Adipose tissue (tissue), 3 donors: ENCODE measurements at regions not wholly inside any gene's neighbourhood (a gene's known extent, or its start where the extent isn't known, plus 50 kb on each side); places are given as distances from the start of the nearest gene placed in this dataset.

Experiments used
- H3K27ac ChIP-seq: one replicate; pipeline ENCODE4 v1.5.1; 2013; ENCODE audit warnings: low read depth, low read length
- WGBS, 3 donors: extraction: QIAGEN DNeasy Blood & Tissue Kit; methylation state at CpG; one replicate each; pipeline ENCODE4 v1.1.7; 2013; 5-methylcytosine and 5-hydroxymethylcytosine counted together
- donor health status: healthy with polysubstance abuse.
- donor health status: Bipolar disorder and iron deficiency.
- donor health status: healthy.

DNA sequence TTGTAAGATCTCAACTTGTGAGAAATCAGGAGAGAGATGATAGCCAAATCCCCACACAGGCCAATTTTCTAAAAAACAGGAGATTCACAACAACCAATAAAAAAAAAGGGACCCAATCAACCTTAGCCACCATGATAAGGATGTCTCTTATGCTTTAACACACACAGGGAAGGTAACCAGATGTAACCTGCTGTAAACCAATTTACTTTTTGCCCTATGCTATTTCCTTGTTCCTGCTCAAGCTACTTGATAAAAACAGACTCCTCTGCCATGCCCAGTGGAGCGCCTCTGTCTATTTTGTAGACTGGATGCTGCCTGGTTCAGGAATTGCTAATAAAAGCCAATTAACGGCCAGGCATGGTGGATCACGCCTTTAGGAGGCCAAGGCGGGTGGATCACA is 123.5 kb upstream of the NPVF start:
- no peak overlapping the region for H3K27ac ChIP-seq
- 90 to 93% (median 91%) methylated on average over 4 of the region's 4 CpGs for WGBS, 3 donors

DNA sequence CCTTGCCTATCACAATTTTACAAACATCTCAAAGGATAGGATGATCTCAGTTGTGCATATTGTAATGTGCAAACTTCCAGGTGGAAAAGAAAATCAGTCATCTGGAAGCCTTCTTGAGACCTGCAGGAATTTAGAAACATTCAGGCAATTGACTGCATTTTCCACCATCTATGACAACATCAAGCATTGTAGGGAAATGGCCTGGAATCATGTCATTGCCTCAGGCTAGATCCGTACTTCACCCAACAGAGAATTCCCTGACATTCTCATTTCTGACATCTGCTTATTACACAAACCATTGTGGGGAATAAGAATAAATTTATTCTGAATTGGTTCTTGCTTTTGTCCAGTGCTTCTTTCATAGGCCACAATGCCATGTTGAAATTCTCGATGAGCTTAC is 124.9 kb upstream of the NPVF start:
- WGBS, 3 donors = 73 to 95% (median 88%) methylated on average over 2 of the region's 2 CpGs
- H3K27ac ChIP-seq = no peak overlapping the region

DNA sequence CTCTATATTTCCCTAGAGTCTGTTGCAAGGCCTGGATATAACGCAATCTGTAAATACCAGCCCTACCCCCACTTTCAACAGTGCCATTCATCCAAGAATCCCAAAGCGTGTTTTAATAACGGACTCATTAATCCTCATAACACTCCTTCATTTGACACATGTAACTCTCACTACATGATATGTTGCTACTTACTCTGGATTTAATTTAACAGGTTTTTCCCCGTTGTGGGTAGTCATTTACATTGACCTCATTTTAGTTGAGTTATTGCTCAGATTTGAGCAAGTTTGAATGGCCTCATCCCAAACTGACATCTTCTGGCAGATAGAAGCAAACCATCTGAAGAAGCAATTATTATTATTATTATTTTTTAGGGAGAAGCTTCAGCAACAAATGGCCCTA is 125.4 kb upstream of the NPVF start:
- WGBS, 3 donors = 88 to 90% (median 89%) methylated on average over 4 of the region's 4 CpGs
- H3K27ac ChIP-seq = no peak overlapping the region

DNA sequence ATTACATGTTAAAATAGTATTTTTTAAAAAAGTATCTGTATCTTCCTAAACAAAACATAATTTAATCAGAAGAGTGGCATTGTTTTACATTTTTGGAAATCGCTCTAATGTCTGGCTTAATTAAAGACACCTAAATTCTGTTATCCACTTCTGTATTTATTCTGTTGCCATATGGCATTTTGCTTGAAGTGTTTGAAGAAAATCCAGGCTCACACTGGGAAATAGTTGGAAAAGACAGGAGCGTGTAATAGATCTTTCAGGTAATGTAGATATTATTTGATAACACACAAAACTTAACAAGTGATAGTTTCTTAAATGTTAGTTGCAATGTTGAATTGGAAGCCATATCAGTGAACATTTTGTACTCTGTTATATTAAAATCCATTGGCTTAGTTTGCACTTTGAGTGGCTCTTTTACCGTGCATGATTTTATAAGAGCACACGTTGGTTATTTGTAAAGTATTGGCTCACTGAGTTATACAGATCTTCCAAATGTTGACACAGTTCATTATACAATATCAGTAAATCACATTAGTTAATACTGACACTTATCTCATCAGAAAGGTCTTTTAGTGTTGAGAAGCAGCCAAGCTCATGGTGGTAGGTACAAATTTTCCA is 128.4 kb upstream of the NPVF start:
- WGBS, 3 donors = 76 to 82% (median 78%) methylated on average over 4 of the region's 4 CpGs

DNA sequence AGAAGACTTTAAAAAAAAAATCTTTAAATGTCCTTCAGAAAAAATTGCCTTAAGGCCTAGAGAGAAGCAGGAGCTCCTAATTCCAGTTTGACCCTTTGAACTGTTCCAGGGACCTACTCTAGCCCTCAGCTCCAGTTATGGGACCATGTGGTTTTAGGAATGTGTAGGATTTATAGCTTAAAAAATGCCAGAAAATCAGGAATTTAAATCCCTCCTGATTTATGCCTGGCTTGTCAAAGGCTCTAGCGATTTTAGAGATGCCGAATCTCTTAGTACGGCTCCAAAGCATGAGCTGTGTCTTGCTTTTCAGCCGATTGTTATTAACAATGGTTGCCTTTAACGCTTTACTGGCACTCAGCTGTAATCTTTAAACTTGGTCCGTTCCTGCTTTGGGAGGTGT is 130.6 kb upstream of the NPVF start:
- 65 to 73% (median 70%) methylated on average over 6 of the region's 6 CpGs for WGBS, 3 donors
- H3K27ac ChIP-seq = no peak overlapping the region

More for the DNA sequence above, 128.4 kb upstream of the NPVF start:
- H3K27ac ChIP-seq = no peak overlapping the region

DNA sequence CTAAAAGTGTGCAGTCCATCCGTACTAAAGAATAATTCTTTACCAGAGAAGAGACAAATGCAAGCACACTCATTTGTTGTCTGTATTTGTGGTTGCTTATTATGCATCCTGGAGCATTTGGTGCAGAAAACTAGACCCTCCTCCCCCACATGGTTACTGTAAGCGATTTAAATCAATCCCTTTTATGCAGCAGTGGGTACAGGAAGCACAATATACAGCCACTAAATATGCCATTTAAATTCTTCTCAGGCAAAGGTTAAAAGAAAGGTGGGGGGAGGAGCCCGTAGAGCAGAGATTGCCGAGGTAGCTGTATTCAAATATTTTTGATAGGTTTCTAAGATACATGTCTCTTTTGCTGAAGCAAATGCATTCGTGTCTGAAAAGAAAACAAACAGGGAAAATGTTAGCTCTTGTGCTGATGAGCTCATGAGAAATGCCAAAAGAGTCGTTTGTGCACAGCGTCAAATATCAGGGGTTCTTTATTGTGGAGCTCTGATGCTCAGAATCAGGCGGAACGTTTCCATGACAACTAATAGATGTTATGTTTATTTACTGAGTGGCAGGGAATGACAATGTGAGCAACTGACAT is 131.3 kb upstream of the NPVF start:
- 28 to 43% (median 40%) methylated on average over 9 of the region's 9 CpGs for WGBS, 3 donors
- H3K27ac ChIP-seq = no peak overlapping the region

DNA sequence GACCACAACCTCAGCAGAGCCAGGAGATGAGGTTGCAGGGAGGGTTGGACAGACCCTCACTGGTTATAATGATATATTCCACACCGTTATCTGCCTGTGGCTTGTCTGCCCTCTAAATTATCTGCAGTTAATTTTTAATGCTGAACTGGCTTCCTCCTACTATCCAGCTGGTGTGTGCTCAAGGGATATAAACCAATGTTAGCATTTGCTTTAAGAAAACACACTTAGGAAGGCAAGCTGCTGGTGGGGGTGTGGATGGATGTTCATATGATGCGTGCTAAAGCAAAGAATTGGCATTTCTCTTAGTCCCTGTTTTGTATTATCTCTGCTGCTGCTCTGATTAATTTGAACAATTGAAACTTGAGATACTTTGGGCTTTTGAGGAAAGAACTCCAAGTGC is 132.2 kb upstream of the NPVF start:
- no peak overlapping the region for H3K27ac ChIP-seq
- 39 to 63% (median 62%) methylated on average over 2 of the region's 2 CpGs for WGBS, 3 donors

DNA sequence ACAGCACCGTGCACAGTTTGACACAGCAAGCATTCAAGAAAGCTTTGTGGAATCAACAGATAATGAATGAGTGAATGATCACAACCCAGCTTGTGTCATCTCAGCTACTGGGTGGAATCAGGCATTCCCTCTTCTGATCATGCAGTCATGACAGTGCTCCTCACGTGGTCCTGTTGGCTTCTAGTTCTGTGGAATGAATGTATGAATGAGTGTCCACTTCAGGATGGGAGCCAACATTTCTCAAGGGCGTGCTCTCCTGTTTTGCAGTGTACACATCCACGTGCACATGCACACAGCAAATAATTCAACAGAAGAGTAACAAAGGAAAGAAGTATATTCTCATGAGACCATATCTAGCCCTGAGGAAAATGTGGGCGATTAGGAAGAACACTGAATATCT is 133.1 kb upstream of the NPVF start:
- no peak overlapping the region for H3K27ac ChIP-seq
- 79 to 82% (median 81%) methylated on average over 5 of the region's 5 CpGs for WGBS, 3 donors

DNA sequence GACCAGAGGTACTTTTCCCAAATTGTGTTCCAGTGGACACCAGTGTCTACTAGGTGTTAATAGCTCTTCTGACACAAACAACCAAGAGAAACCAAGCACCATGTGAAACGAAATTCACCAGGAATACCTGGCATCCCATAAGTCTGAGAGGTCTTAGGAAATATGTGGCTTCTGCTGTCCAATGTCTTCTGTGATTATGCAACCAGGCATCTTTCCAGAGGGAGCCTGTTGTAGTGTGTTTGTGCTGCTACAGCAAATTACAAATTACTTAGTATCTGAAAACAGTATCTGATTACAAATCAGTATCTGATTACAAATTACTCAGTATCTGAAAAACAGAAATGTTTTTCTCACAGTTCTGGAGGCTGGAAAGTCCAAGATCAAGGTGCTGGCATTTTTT is 133.6 kb upstream of the NPVF start:
- no peak overlapping the region for H3K27ac ChIP-seq
- WGBS, 3 donors = 24 to 36% (median 28%) methylated on average over 1 of the region's 1 CpG

DNA sequence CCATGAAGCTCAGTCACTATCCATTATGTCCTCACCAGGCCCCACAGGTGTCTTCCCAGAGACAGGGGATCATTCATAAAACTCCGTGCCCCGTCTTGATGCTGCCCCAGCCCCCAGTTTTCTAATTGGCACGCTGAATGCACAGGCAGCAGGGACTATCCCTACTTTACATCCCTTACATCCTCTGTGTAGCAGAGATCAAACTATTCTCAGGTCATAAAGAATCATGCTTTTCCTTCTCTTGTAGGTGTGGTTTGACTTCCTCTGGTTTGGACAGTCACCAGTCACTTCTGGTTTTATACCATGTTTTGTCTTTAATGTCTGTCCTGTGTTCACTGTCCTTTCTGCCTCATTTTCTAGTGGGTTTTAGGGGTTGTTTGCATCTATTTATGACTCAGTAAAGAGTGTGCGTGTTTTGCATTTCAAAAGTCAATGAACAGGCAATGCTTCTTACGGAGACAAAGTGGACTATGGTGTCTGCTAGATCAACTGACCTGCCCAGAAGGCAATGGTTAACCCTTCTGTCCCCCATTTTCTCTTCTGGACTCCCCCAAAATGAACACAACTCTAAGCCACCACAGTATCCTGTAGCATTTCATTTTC is 140.4 kb upstream of the NPVF start:
- H3K27ac ChIP-seq = no peak overlapping the region
- 85 to 93% (median 90%) methylated on average over 5 of the region's 5 CpGs for WGBS, 3 donors

DNA sequence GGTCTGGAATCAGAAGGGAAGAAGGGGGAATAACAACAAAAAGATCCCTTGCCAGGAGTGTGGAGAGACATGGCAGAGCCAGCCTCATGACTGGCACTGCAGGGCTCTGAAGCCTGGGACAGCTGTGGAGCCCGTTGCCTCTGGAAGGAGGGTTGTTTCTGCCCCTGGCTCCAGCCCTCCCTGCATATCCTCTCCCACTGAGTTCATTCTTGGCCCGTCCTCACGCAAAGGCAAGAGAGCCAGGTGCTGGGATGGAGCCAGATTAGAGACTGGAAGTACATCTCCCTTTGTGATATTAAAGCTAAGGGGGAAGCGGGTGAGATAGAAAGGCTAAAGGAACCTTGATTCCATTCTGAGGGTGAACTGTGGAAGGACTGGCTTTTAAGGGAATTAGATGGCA is 141.5 kb upstream of the NPVF start:
- WGBS, 3 donors = 44 to 53% (median 50%) methylated on average over 4 of the region's 4 CpGs
- no peak overlapping the region for H3K27ac ChIP-seq

DNA sequence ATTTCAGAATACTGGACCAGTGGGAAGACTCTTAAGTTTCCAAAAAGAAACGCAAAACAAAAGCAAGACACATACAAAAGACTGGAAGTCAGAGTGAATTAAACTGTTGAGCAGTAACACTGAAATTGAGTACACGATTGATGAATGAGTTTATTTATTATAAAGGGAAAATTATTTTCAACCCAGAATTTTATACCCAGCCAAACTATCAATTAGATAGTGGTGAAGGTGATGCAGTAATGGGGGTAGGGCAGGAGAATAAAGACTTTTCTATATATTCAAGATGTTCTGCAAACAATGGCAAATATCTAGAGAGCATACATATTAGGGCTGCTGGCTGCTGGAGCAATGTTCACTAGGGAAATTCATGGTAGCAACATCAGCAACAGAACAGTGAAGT is 143.7 kb upstream of the NPVF start:
- 90 to 95% (median 93%) methylated on average over 2 of the region's 2 CpGs for WGBS, 3 donors
- no peak overlapping the region for H3K27ac ChIP-seq

DNA sequence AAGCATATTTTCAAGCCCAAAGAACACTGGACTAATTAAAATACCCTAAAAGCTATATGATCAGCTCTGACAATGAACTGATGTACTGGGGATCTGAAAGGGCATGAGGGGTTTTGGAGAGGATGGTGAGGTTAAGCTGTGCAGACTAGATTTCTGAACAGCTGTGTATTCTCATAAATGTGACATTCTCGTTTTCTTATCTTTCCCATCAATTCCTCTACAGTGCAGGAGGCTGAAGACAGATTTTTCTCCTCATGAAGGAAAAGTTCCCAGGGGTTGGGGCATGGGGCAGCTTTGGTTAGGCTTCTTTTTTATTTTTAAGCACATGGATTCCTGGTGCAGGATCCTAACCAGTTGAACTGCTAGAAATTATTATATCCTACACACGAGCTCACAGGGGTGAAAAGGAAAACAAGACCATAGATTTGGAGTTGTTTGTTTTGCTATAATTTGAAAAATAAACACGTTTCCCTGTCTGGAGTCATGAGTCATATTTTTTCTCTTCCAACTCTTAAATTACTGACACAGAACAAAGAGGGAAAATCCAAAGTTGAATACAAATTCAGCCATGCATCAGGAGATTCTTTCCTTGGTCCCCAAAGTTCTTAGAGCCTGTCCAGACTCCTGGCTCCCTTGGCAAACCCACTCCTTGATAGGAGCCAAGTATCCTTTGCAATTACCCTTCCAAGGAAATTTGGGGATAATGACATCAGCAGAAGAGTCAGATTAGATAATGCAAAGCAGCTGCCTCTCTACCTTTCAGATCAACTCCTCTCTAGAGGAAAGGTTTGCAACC is 147.7 kb upstream of the NPVF start:
- H3K27ac ChIP-seq = no peak overlapping the region
- 19 to 28% (median 23%) methylated on average over 3 of the region's 3 CpGs for WGBS, 3 donors

DNA sequence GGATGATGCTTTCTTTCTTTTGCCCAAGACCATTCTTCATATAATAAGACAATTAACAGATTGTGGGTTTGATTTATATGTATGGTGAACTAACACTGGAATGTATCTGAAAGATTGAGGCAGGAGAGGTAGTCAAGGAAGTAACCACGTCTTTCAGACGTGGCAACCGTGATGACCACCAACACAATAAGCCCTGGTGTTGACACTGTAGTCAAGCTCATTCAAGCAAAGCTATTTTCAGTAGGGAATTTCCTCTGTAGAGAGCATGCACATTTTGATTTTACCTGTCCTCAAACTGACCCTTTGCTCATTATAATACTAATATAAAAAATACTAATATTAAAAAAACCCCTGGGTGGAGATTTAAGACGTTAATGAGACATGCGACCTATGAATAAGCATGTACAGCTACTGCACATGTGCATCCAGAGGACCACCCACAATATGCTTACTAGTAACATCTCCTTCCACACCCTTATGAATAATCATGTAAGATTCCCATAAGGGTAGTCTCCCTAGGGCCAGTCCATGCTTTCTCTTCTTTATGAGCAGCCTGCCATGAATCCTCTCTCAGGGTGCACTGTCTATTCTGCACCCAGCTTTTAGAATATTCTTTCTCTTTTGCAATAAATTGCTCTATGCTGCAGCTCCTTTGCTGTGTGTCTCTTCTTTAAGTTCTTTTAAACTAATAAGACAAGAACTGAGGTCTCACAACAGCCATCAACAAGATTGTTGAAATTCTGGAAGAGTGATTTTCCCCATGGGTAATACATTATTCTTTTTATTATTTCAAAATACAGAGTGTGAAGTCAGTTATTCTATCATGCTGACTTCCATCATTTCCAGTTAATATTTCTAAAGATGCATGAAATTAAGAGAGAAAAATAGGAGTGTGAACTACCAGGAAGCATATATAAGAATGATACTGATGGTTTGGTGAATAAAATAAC is 151.3 kb upstream of the NPVF start:
- 83 to 84% (median 83%) methylated on average over 5 of the region's 5 CpGs for whole genome bisulfite sequencing, 3 donors
- no peak overlapping the region for H3K27ac ChIP-seq

DNA sequence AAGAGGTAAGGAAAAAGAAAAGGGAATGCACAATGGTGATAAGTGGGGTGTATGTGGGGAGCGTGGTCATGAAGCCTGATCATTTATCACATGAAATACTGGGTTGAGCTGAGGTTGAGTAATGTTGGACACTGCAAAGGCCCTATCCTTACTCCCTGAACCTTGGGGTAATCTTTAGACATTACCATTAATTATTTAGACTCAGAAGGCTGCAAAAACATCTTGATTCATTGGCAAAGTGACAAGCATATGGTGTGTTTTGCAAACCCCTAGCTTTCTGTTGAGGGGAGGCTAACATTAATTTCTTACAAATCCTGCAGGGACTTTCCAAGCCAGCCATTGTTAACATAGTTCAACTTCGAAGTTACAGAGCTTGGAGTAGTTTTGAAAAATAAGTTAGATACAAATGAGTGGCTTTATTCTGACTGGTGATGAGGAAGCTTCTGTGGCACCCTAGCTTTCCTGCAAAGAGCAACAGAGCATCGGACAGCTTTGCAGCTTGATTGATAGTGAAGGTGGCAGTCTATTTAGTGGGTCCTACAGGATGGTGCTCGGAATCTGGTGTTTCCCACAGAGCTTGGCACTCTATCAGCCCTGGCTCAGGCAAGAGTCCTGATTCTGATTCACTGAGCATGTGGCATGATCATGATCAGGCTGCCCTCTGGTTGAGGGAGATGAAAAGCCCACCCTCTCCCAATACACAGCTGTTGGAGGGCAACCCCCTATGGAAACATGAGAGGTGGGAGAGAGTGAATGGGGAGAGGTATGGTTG is 153.7 kb upstream of the NPVF start:
- no peak overlapping the region for H3K27ac ChIP-seq
- WGBS, 3 donors = 59 to 72% (median 67%) methylated on average over 4 of the region's 4 CpGs

DNA sequence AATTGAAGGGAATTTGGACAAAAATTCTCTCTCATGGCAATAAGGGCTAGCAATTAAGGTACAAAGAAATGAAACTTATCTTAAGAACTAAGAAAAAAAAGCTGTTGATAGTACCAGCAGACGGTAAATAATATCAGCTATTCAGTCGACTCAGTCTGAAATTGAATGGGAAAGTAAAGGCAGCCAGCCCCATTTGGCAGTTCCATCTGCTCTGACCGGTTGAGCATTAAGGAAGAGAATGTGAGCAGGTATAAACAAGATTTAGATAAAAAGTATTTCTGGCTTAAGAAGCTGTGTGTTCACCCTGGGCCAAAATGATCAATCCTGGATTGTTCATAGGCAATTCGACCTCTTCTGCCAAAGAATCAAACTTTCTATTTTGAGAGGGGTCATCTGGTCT is 154.6 kb upstream of the NPVF start:
- H3K27ac ChIP-seq = no peak overlapping the region
- whole genome bisulfite sequencing, 3 donors = 40 to 80% (median 63%) methylated on average over 4 of the region's 4 CpGs

DNA sequence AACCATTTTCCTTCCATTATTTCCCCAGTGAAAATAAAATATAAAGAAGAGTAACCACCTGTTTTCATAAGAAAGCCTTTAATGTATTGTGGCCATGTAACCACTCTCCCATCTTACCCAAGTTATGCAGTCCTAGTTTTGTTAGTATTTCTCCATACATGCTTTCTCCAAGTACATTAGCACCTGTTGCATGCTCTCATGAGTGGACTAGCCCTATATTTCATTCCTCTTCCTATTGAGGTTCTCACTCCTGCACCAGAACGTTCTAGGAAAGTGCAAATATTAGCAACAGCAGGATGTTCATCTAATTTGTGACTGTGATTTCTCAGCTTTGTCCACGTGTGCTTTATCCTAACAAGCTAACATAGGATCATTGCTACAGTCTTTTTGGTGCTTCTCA is 155.1 kb upstream of the NPVF start:
- H3K27ac ChIP-seq = no peak overlapping the region
- 66 to 77% (median 73%) methylated on average over 2 of the region's 2 CpGs for WGBS, 3 donors
